Suppressor macrophage (primary cell): ENCODE measurements at regions not wholly inside any gene's neighbourhood (a gene's known extent, or its start where the extent isn't known, plus 50 kb on each side); places are given as distances from the start of the nearest gene placed in this dataset.
"Not testable (repeated sequence)": the region's sequence is repeated elsewhere in the genome, so short reads cannot be mapped to it uniquely, and the experiment has no call there.

Experiments used
- DNase-seq, 4 experiments: peaks; one replicate each; pipeline ENCODE4 v3.0.0-alpha.2; 2020 to 2022

DNA sequence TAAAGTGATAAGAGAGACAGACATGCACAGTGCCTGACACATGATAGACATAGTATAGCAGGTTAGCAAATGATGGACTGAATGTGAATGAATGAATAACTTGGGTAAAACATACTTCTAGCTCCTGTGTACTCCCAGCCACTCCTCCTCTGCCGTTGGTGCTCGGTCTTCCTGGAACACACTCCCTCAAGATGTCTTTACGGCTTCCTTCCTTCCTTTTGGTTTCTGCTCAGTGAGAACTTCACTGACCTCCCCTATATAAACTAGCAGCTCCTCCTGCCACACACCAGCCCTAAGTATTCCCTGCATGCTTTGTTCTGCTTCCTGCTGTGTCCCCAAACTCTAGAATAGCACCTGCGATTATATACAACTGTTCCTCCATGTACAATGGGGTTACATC, 50.2 kb downstream of the RAD54L2 start:
- no peak for DNase-seq

GRCh38 chr3:51591231-51591630, 52.7 kb downstream of the RAD54L2 start:
- DNase-seq: no peak

- DNase-seq: no peak
Measured at GRCh38 chr3:51593697-51594096, 55.2 kb downstream of the RAD54L2 start.

DNA sequence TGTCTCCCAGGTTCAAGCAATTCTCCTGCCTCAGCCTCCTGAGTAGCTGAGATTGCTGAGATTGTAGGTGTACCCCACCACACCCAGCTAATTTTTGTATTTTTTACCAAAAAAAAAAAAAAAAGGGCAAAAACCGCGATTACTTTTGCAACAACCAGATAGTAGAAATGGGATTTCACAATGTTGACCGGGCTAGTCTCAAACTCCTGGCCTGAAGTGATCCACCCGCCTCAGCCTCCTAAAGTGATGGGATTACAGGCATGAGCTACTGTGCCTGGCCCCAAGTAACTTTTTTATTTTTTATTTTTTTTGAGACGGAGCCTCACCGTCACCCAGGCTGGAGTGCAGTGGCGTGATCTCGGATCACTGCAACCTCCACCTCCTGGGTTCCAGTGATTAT, 61.1 kb downstream of the RAD54L2 start:
- not testable (repeated sequence) for DNase-seq

GRCh38 chr3:51604212-51604611, 65.7 kb downstream of the RAD54L2 start:
- DNase-seq: no peak

DNA sequence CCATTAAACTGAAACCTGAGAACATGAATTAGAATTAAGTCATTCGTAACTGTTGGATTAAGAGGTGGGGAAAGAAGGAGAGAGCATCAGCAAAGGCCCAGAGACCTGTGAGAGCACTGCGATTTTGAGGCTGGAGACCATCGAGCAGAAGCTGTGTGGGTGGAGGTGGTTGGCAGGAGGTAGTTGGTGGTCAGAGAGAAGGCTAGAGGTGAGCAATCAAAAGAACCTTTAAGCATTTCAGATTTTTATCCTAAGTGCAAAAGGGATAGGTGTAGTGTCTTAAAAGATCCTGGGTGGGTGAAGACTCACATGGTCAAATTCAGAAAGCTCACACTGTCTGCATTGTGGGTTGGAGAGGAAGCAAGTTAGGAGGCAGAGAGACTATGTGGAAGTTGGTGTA, 65.1 kb upstream of the TEX264 start:
- peak in 3 of 4 experiments; percentile 8 to 27 (median 10) for DNase-seq

DNA sequence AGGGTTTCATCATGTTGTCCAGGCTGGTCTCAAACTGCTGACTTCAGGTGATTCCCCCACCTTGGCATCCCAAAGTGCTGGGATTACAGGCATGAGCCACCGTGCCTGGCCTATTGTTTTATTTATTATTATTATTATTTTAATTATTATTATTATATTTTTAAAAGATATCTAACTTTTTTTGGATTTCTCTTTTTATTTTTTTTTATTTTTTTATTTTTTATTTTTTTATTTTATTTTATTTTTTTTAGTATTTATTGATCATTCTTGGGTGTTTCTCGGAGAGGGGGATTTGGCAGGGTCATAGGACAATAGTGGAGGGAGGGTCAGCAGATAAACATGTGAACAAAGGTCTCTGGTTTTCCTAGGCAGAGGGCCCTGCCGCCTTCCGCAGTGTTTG, 64.2 kb upstream of the TEX264 start:
- DNase-seq: not testable (repeated sequence)

- DNase-seq: not testable (repeated sequence)
Measured at GRCh38 chr3:51607591-51608325, 63.3 kb upstream of the TEX264 start.

DNA sequence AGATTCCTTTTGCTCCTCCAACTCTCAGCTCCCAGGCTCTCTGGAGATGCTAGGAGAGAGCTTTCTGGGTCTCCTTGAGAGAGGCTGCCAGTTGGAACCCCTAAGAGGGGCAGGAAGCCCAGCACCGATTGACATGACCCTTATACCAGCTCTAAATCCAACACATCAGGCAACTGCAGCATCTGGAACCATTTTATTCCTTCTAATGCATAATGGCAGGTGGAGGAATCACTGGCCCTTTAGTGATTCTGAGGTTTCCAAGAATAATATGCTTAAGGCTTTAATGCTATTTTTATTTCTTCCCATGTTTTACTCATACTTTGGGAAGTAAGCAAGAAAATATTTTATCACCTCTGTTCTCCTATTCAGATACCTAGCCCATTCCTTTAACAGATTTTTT, 60.3 kb upstream of the TEX264 start:
- DNase-seq: no peak

GRCh38 chr3:51617597-51617996, 53.5 kb upstream of the TEX264 start:
- no peak for DNase-seq

- DNase-seq: not testable (repeated sequence)
Measured at GRCh38 chr3:51618038-51618437, 53.0 kb upstream of the TEX264 start.

- no peak for DNase-seq
Measured at GRCh38 chr3:51618496-51618895, 52.6 kb upstream of the TEX264 start.

DNA sequence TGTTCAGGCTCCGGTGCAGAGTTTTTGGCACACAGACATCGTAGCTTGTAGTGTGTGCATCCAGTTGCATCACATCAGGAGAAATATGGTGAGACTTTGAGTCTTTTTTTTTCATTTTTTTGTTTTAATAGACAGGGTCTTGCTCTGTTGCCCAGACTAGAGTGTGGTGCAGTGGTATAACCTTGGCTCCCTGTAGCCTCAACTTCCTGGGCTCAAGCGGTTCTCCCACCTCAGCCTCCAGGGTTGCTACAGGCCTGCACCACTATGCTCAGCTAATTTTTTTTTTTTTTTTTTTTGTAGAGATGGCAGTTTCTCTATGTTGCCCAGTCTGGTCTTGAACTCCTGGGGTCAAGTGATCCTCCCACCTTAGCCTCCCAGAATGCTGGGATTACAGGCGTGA, 51.1 kb upstream of the TEX264 start:
- no peak for DNase-seq

DNA sequence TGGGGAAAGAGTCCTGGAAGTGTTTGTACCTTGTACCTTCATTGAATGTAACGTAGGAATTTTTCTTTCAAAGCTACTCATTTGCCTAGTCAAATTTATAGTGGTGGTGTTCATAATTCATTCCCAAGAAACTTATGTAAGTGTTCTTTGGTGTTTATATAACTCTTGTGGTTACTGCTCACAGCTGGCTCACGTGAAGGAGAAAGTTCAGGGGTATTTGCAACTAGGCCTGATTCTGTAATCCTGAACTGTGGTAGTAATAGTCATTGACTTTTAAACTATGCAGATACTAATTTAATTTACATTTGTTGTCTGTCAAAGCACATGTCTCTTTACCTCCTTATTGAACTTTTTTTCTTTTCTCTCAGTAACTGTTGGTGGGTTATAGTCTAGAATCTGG, 50.5 kb upstream of the TEX264 start:
- DNase-seq: peak in 2 of 4 experiments; percentile 8 to 14

- DNase-seq: peak in 3 of 4 experiments; percentile 36 to 66 (median 64)
Measured at GRCh38 chr3:51621091-51621892, 49.8 kb upstream of the TEX264 start.
